ENCODE measurements at regions not wholly inside any gene's neighbourhood (a gene's known extent, or its start where the extent isn't known, plus 50 kb on each side); places are given as distances from the start of the nearest gene placed in this dataset.

DNA sequence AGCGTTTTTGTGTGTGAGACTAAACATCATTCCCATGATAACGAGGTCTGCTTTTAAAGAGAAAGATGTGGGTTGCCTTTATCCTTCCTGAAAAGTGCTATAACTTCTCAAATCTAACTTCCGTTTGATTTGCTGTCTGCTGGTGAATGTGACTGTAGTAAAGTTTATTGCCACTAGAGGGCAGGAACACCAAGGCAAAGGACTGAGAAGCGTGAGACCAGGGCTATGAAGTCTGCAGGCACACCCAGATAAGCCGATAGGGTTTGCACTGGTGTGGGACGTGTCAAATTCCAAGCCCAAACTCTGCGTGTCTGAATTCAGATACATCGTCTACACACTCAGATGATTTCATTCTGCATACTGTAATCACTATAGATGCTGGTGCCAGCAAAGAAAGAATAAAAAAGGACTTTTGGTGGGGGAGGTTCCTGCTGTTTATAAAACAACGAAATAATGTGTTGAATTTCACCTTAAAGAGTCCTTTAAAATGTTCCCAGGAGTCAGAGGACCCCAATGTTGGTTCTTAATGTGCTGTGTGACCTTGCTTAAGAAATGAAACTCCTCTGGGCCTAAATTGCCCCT is 87.2 kb downstream of the PTTG1 start:
- Histone ChIP-seq H3K36me3 (no peaks in the 10 kb centered on the region), H3K9me3 (no peaks in the 10 kb centered on the region), H3K4me3 (no peak overlapping the region), H3K4me1 (peaks cover 0 to 18% (median 0%) of the 10 kb centered on the region in 4 donors), H3K27me3 (no peaks in the 10 kb centered on the region), H3K27ac (no peak overlapping the region)
- peak in 1 of 2 donors; percentile 91 for DNase-seq (ENCODE audit: low spot score in 2 of 2)
- TF ChIP-seq, protein P1, sequence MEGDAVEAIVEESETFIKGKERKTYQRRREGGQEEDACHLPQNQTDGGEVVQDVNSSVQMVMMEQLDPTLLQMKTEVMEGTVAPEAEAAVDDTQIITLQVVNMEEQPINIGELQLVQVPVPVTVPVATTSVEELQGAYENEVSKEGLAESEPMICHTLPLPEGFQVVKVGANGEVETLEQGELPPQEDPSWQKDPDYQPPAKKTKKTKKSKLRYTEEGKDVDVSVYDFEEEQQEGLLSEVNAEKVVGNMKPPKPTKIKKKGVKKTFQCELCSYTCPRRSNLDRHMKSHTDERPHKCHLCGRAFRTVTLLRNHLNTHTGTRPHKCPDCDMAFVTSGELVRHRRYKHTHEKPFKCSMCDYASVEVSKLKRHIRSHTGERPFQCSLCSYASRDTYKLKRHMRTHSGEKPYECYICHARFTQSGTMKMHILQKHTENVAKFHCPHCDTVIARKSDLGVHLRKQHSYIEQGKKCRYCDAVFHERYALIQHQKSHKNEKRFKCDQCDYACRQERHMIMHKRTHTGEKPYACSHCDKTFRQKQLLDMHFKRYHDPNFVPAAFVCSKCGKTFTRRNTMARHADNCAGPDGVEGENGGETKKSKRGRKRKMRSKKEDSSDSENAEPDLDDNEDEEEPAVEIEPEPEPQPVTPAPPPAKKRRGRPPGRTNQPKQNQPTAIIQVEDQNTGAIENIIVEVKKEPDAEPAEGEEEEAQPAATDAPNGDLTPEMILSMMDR (IDR thresholded peaks at IDR 0.05): peak; percentile 72 to 90 (median 83)
- TF ChIP-seq EP300 (IDR thresholded peaks at IDR 0.05): no peak
- WGBS, 2 donors: 7 to 9% methylated on average over 9 of the region's 9 CpGs

DNA sequence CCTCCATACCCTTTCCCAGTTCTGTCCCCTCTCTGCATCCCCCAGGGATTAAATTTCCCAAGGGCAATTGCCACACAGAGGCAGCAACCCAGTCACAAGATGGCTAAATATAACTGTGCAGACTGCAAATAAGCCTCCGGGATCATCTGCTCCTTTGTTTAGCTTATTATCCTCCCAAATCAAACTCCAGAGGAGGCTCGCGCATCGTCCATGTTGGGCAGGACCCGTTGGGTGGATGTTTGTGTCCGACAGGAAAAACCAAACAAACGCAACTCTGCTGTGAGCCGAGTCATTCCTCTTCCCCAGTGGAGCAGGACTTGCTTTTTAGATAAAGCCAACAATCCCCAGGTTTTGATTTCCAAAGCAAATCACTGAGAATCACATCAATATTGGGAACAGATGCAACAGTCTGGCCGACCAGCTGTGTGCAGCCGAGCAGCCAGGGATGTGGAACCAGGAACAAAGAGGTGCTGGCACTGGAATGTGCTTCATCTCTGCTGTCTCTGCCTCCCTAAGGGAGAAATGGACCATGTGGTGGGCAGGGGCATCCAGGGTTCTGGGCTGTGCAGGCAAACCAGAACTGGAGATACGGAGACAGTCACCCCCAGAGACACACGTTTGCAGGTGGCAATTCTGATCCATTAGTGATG is 89.8 kb downstream of the PTTG1 start:
- H3K9me3 ChIP-seq: no peaks in the 10 kb centered on the region
- WGBS, 2 donors: 61 to 74% methylated on average over 12 of the region's 12 CpGs
- no peaks in the 10 kb centered on the region for H3K27me3 ChIP-seq
- no peak for TF ChIP-seq POLR2A (IDR thresholded peaks at IDR 0.05)
- TF ChIP-seq, protein P1 (IDR thresholded peaks at IDR 0.05): no peak
- no peak for TF ChIP-seq EP300 (IDR thresholded peaks at IDR 0.05)
- no peak for DNase-seq (ENCODE audit: low spot score in 2 of 2)
- no peaks in the 10 kb centered on the region for H3K36me3 ChIP-seq
- H3K4me3 ChIP-seq: no peak overlapping the region
- peaks cover 0 to 16% (median 0%) of the 10 kb centered on the region in 4 donors for H3K4me1 ChIP-seq
- no peak overlapping the region for H3K27ac ChIP-seq
